Esophagus muscularis mucosa (tissue), 3 donors: ENCODE measurements at regions not wholly inside any gene's neighbourhood (a gene's known extent, or its start where the extent isn't known, plus 50 kb on each side); places are given as distances from the start of the nearest gene placed in this dataset.

Experiments used
- POLR2A ChIP-seq: fragments of 450-650 bp; IDR thresholded peaks from one replicate; pipeline ENCODE4 v1.6.1; 2017; ENCODE audit warnings: antibody characterized with exemption, moderate library complexity, mild to moderate bottlenecking, low read depth
- POLR2AphosphoS5 ChIP-seq, 2 donors: sonication (generic); formaldehyde crosslinking; IDR thresholded peaks; one replicate each; pipeline ENCODE4 v1.6.1; 2017; ENCODE audit warnings: antibody characterized with exemption in 2 of 2
- TF ChIP-seq, protein P1 (sequence below), 3 experiments: fragments of 200-600 bp in 2 of 3; fragments of 450-650 bp in 1 of 3; sonication (generic) in 2 of 3; IDR thresholded peaks; one replicate each; pipeline ENCODE4 v1.5.1; 2017 to 2019; ENCODE audit warnings: antibody characterized with exemption in 3 of 3, mild to moderate bottlenecking in 2 of 3, moderate library complexity in 1 of 3

- TF ChIP-seq, protein P1, sequence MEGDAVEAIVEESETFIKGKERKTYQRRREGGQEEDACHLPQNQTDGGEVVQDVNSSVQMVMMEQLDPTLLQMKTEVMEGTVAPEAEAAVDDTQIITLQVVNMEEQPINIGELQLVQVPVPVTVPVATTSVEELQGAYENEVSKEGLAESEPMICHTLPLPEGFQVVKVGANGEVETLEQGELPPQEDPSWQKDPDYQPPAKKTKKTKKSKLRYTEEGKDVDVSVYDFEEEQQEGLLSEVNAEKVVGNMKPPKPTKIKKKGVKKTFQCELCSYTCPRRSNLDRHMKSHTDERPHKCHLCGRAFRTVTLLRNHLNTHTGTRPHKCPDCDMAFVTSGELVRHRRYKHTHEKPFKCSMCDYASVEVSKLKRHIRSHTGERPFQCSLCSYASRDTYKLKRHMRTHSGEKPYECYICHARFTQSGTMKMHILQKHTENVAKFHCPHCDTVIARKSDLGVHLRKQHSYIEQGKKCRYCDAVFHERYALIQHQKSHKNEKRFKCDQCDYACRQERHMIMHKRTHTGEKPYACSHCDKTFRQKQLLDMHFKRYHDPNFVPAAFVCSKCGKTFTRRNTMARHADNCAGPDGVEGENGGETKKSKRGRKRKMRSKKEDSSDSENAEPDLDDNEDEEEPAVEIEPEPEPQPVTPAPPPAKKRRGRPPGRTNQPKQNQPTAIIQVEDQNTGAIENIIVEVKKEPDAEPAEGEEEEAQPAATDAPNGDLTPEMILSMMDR (IDR thresholded peaks at IDR 0.05) = no peak
- TF ChIP-seq POLR2A (no peak), POLR2AphosphoS5 (IDR thresholded peaks at IDR 0.05) (no peak)
Measured at GRCh38 chr9:99678566-99678965, 143.1 kb upstream of the NR4A3 start.
